ENCODE measurements at regions not wholly inside any gene's neighbourhood (a gene's known extent, or its start where the extent isn't known, plus 50 kb on each side); places are given as distances from the start of the nearest gene placed in this dataset.
A peak's percentile ranks its signal among the peaks of the same experiment; 100 is the strongest.

- no peak for DNase-seq (ENCODE audit: low read depth in 2 of 2)
These were observed 84.1 kb upstream of the BARX2 start for GRCh38 chr11:129291546-129291945.

- DNase-seq (ENCODE audit: low read depth in 2 of 2), result no peak
These were observed 84.7 kb upstream of the BARX2 start for GRCh38 chr11:129290966-129291365.

- DNase-seq (ENCODE audit: low read depth in 2 of 2), result no peak
These were observed 86.2 kb upstream of the BARX2 start for GRCh38 chr11:129289350-129290040.

- no peak for DNase-seq (ENCODE audit: low read depth in 2 of 2)
These were observed 87.7 kb upstream of the BARX2 start for GRCh38 chr11:129287920-129288319.

- DNase-seq (ENCODE audit: low read depth in 2 of 2), result no peak
These were observed 88.8 kb upstream of the BARX2 start for GRCh38 chr11:129286813-129287212.

GRCh38 chr11:129285402-129285786, 90.3 kb upstream of the BARX2 start:
- DNase-seq (ENCODE audit: low read depth in 2 of 2), result no peak

- DNase-seq (ENCODE audit: low read depth in 2 of 2), result no peak
These were observed 91.0 kb upstream of the ARHGAP32 start for GRCh38 chr11:129283141-129283540.

GRCh38 chr11:129282634-129283033, 90.5 kb upstream of the ARHGAP32 start:
- no peak for DNase-seq (ENCODE audit: low read depth in 2 of 2)

- no peak for DNase-seq (ENCODE audit: low read depth in 2 of 2)
These were observed 89.6 kb upstream of the ARHGAP32 start for GRCh38 chr11:129281471-129282415.

- no peak for DNase-seq (ENCODE audit: low read depth in 2 of 2)
These were observed 88.1 kb upstream of the ARHGAP32 start for GRCh38 chr11:129280027-129280811.

GRCh38 chr11:129279326-129280026, 87.4 kb upstream of the ARHGAP32 start:
- DNase-seq (ENCODE audit: low read depth in 2 of 2), result peak; percentile 26 to 42

- no peak for DNase-seq (ENCODE audit: low read depth in 2 of 2)
These were observed 86.6 kb upstream of the ARHGAP32 start for GRCh38 chr11:129278586-129279319.

GRCh38 chr11:129277198-129277843, 85.2 kb upstream of the ARHGAP32 start:
- no peak for DNase-seq (ENCODE audit: low read depth in 2 of 2)

GRCh38 chr11:129275828-129276227, 83.7 kb upstream of the ARHGAP32 start:
- no peak for DNase-seq (ENCODE audit: low read depth in 2 of 2)

- no peak for DNase-seq (ENCODE audit: low read depth in 2 of 2)
These were observed 82.0 kb upstream of the ARHGAP32 start for GRCh38 chr11:129273944-129274711.

GRCh38 chr11:129273322-129273721, 81.2 kb upstream of the ARHGAP32 start:
- DNase-seq (ENCODE audit: low read depth in 2 of 2), result no peak

- DNase-seq (ENCODE audit: low read depth in 2 of 2), result no peak
These were observed 78.9 kb upstream of the ARHGAP32 start for GRCh38 chr11:129271030-129271429.

GRCh38 chr11:129270446-129270845, 78.3 kb upstream of the ARHGAP32 start:
- no peak for DNase-seq (ENCODE audit: low read depth in 2 of 2)

- no peak for DNase-seq (ENCODE audit: low read depth in 2 of 2)
These were observed 76.2 kb upstream of the ARHGAP32 start for GRCh38 chr11:129268371-129268770.

- DNase-seq (ENCODE audit: low read depth in 2 of 2), result no peak
These were observed 75.6 kb upstream of the ARHGAP32 start for GRCh38 chr11:129267716-129268115.
